Smooth muscle cell (in vitro differentiated cells): ENCODE measurements at regions not wholly inside any gene's neighbourhood (a gene's known extent, or its start where the extent isn't known, plus 50 kb on each side); places are given as distances from the start of the nearest gene placed in this dataset.

Experiments used
- DNase-seq: peaks from one replicate; lab custom pipeline; 2025; ENCODE audit not compliant: unreplicated experiment; lab: John Stamatoyannopoulos, UW
- H2AFZ ChIP-seq: fragments of 200-600 bp; sonication (generic); 2 replicates; pipeline ENCODE4 v1.6.0; 2016; ENCODE audit warnings: antibody characterized with exemption, low read depth, mild to moderate bottlenecking
- H3F3A ChIP-seq: fragments of 200-600 bp; sonication (generic); 2 replicates; pipeline ENCODE4 v1.6.0; 2017; ENCODE audit warnings: antibody characterized with exemption, low read depth
- H3K27ac ChIP-seq: fragments of 200-600 bp; sonication (generic); 2 replicates; pipeline ENCODE4 v1.5.1; 2016; ENCODE audit warnings: low read depth, mild to moderate bottlenecking
- H3K27me3 ChIP-seq: fragments of 200-600 bp; sonication (generic); 2 replicates; pipeline ENCODE4 v1.6.1; 2016; ENCODE audit warnings: low read depth, mild to moderate bottlenecking
- H3K36me3 ChIP-seq: fragments of 200-600 bp; sonication (generic); 2 replicates; pipeline ENCODE4 v1.5.1; 2016; ENCODE audit warnings: low read depth
- H3K4me1 ChIP-seq: fragments of 200-600 bp; sonication (generic); 2 replicates; pipeline ENCODE4 v1.5.1; 2016; ENCODE audit warnings: low read depth
- H3K4me2 ChIP-seq: fragments of 200-600 bp; sonication (generic); 2 replicates; pipeline ENCODE4 v1.6.0; 2016; ENCODE audit warnings: mild to moderate bottlenecking
- H3K4me3 ChIP-seq: fragments of 200-600 bp; sonication (generic); 2 replicates; pipeline ENCODE4 v1.5.1; 2016; ENCODE audit warnings: mild to moderate bottlenecking
- H3K79me2 ChIP-seq: fragments of 200-600 bp; sonication (generic); 2 replicates; pipeline ENCODE4 v1.6.0; 2016; ENCODE audit warnings: low read depth, mild to moderate bottlenecking
- H3K9ac ChIP-seq: fragments of 200-600 bp; sonication (generic); 2 replicates; pipeline ENCODE4 v1.6.0; 2016; ENCODE audit warnings: low read depth
- H3K9me3 ChIP-seq: fragments of 200-600 bp; sonication (generic); replicated peaks from 2 replicates; pipeline ENCODE4 v1.5.1; 2016; ENCODE audit warnings: low read depth
- H4K20me1 ChIP-seq: fragments of 200-600 bp; sonication (generic); 2 replicates; pipeline ENCODE4 v1.6.0; 2016; ENCODE audit warnings: low read depth
- WGBS: methylation state at CpG from one replicate; pipeline ENCODE4 v1.1.7; 2016; ENCODE audit warnings: low lambda C conversion rate; 5-methylcytosine and 5-hydroxymethylcytosine counted together
- TF ChIP-seq, protein P1 (sequence below): fragments of 200-600 bp; sonication (generic); IDR thresholded peaks from 2 replicates; pipeline ENCODE4 v1.5.1; 2017; ENCODE audit warnings: borderline replicate concordance, mild to moderate bottlenecking, antibody characterized with exemption; ENCODE audit not compliant: insufficient read depth, poor library complexity, severe bottlenecking

GRCh38 chr1:4005431-4005830 is 105.4 kb upstream of the C1orf174 start:
- WGBS: 90% methylated on average over 6 of the region's 6 CpGs
- TF ChIP-seq, protein P1, sequence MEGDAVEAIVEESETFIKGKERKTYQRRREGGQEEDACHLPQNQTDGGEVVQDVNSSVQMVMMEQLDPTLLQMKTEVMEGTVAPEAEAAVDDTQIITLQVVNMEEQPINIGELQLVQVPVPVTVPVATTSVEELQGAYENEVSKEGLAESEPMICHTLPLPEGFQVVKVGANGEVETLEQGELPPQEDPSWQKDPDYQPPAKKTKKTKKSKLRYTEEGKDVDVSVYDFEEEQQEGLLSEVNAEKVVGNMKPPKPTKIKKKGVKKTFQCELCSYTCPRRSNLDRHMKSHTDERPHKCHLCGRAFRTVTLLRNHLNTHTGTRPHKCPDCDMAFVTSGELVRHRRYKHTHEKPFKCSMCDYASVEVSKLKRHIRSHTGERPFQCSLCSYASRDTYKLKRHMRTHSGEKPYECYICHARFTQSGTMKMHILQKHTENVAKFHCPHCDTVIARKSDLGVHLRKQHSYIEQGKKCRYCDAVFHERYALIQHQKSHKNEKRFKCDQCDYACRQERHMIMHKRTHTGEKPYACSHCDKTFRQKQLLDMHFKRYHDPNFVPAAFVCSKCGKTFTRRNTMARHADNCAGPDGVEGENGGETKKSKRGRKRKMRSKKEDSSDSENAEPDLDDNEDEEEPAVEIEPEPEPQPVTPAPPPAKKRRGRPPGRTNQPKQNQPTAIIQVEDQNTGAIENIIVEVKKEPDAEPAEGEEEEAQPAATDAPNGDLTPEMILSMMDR: no peak
- Histone ChIP-seq H3K27me3 (no peaks in the 10 kb centered on the region), H3K9ac (no peak overlapping the region), H4K20me1 (no peaks in the 10 kb centered on the region), H3K4me2 (no peak overlapping the region), H3K36me3 (no peaks in the 10 kb centered on the region), H3K4me3 (no peak overlapping the region), H3F3A (no peaks in the 10 kb centered on the region), H3K27ac (no peak overlapping the region), H3K4me1 (no peaks in the 10 kb centered on the region), H3K79me2 (no peaks in the 10 kb centered on the region), H3K9me3 (no peaks in the 10 kb centered on the region), H2AFZ (no peak overlapping the region)
- DNase-seq: no peak

GRCh38 chr1:4006676-4007374 is 106.8 kb upstream of the C1orf174 start:
- Histone ChIP-seq H3K9me3 (no peaks in the 10 kb centered on the region), H3K36me3 (no peaks in the 10 kb centered on the region), H3K4me2 (no peak overlapping the region), H3F3A (no peaks in the 10 kb centered on the region), H4K20me1 (no peaks in the 10 kb centered on the region), H2AFZ (no peak overlapping the region), H3K4me1 (no peaks in the 10 kb centered on the region), H3K9ac (no peak overlapping the region), H3K27me3 (no peaks in the 10 kb centered on the region), H3K79me2 (no peaks in the 10 kb centered on the region), H3K4me3 (no peak overlapping the region), H3K27ac (no peak overlapping the region)
- 86% methylated on average over 7 of the region's 7 CpGs for WGBS
- TF ChIP-seq, protein P1: no peak
- DNase-seq: no peak

- no peak overlapping the region for H2AFZ ChIP-seq
- H3K4me2 ChIP-seq: no peak overlapping the region
- no peaks in the 10 kb centered on the region for H3K4me1 ChIP-seq
- H4K20me1 ChIP-seq: no peaks in the 10 kb centered on the region
- no peaks in the 10 kb centered on the region for H3K36me3 ChIP-seq
- H3K79me2 ChIP-seq: no peaks in the 10 kb centered on the region
- H3K27ac ChIP-seq: no peak overlapping the region
- no peaks in the 10 kb centered on the region for H3K27me3 ChIP-seq
- H3K9me3 ChIP-seq: no peaks in the 10 kb centered on the region
- no peaks in the 10 kb centered on the region for H3F3A ChIP-seq
- H3K4me3 ChIP-seq: no peak overlapping the region
- WGBS: 91% methylated on average over 6 of the region's 7 CpGs
- no peak overlapping the region for H3K9ac ChIP-seq
- TF ChIP-seq, protein P1: no peak
- no peak for DNase-seq
These were observed 110.2 kb upstream of the C1orf174 start for GRCh38 chr1:4010284-4010683.
